Umbilical cord (tissue), 1 donor: ENCODE measurements at regions not wholly inside any gene's neighbourhood (a gene's known extent, or its start where the extent isn't known, plus 50 kb on each side); places are given as distances from the start of the nearest gene placed in this dataset.

Source experiments
- DNase-seq: peaks from one replicate; pipeline ENCODE4 v3.0.0-alpha.2; 2015; ENCODE audit warnings: low spot score

DNA sequence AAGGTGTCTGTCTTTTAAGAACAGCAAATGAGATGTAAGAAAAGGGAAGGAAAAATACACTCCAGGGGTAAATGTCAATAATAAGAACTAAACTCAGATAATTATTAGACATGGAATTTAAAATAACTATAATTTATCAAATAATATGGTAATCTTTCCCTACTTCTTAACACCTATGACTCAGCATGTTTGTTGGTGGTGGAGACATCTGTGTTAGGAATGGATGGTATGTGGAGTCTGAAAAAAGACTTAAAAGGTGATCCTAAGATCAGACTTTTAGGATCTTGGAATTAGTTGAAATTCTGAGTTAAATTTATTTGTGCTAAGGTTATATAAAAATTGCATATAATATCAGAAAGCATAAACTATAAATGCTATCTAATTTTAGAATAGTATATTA, 915.1 kb downstream of the SLITRK5 start:
- DNase-seq = no peak

DNA sequence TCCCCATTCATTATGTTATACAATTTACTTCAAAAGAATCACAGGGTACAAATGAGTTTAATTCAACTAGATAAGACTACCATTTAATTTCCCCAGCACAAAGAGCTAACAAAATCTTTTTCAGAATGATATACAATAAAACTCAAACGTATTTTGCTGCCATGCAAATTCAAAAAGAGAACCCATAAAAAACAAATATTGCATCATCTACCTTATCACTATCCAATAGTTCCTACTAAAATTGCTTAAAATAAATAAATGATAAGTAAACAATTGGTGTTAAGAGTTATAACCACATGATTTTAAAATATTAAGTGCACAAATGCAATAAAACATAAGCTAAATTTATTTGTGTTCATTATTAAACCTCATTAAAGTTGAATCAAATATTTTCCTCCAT, 919.4 kb downstream of the SLITRK5 start:
- no peak for DNase-seq

DNA sequence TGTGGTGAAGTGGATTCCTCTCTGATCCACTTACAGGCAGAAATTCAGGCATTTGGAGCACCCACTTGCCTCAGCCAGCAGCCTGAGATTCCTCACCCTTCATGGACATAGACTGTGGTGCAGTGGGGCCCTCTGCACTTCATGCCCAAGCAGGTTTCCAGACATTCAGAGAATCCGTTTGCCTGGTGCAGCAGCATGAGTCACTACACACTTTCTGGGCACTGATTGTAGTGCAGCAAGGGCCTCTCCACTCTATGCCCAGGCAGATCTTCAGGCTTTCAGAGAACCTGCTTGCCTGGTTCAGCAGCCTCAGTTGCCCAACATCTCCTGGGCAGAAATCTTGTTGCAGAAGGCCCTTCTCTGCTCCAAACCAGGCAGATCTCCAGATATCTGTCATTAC, 920.9 kb downstream of the SLITRK5 start:
- DNase-seq = no peak

DNA sequence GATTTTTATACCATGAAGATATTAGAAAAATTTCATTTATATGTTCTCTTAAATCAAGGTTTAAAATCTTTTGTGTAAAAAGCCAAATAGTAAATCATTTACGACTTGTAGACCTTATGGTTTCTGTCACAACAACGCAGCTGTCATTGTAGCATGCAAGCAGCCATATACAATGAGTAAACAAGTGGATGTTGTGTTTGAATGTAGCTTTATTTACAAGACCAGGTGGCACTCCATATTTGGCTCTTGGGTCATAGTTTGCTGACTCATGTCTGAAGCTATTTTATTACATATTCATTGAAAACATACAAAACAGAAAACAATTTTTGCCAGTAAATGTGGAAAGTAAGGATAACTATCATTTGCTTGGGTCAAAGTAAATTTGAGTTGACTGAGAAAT, 930.8 kb downstream of the SLITRK5 start:
- no peak for DNase-seq

DNA sequence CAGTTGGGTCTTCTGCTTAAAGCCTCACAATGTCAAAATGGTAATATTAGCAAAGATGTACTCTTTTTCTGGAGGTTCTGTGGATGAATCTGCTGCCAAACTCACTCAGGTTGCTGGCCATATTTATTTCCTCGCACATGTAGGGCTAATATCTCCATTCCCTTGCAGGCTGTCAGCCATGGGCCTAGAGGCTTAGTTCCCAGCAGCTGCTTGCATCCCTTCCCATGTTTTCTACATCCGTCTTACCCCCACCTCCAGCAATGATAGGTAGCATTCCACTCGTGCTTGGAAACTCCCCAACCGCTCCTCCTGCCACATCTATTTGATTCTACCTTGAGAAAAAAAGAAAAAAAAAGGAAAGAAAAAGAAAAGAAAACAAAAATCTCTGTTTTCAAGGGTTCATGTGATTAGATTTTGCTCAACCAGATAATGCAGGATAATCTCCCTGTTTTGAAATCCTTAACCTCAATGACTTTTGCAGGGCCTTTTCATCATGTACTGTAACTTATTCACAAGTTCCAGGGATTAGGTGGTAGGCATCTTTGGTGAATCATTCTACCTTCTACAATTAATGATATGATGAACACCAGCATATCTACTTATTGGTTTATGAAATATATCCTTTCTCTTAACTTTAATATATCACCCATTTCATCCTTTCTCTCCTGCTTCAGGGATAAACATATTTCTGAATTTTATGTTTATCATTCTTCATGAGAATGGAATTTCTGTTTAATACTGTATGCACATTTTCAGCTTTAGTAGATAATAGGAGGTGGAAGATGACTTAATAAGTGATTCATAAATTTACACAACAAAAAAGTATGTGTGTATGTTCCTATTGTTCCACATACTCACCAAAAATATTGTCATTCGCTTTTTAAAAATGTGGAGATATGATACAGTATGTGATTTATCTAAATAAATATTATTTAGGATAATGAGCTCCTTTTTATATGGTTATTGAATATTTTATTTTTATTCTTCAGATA, 931.9 kb downstream of the SLITRK5 start:
- no peak for DNase-seq

DNA sequence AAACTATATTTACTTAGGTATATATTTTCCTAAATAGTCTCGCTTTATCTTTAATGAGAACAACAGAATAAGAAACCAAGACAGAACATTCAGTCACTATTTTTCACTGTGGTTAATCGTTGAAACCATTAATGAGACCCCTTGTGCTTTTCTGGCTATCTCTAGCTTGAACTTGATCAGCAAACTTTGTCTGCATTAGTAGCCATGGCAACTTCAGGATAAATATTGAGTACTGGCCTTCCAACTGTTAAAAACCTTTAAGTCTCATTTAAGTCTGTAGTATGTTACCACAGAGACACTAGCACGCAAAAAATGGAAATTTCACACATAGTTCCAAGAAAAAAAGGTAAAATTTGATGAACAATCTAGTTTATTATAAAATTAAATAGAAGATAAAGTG, 946.0 kb downstream of the SLITRK5 start:
- no peak for DNase-seq

DNA sequence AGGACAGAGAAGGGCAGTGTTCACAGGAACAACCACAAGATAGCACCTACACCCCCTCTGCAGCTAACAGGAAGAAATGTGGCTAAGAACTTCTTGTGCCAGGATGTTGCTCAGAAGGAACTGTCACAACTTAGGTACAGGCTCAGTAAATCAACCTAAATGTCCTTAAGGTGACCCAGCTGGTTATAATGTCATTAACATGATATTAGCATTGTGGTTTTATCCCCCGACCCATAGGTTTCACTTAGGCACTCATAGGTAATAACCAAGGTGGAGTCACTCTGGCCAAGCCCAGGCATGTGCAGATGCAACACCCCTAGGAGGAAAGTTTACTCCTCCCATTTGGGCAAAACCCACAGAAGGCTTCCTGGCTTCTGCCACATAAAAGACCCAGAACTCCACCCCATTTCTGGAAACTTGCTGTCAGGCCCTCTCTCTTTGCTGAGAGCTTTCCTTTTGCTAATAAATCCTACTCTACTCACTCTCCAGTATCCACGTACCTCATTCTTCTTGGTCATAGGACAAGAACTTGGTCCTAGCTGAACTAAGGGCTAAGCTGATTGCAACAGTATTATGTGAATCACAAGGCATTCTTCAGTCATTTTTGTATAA, 951.3 kb downstream of the SLITRK5 start:
- no peak for DNase-seq

DNA sequence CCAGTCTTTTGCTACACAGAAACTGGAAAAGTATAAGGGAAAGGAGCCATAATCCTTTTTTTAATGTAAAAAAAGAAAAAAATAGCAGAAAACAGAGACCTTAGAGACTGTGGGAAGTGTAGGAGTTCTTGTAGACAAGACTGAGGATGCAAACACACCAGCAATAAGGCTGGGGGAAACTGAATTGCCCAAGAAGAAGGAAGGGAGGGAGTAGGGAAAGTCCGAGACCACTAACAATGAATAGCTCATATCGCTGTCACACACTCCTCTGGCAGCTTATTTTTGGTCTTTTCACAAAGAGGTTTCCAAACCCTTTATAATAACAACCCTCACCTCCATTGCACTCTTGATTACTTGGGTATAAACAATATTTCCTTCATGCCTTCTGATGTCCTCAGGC, 952.0 kb downstream of the SLITRK5 start:
- DNase-seq = no peak

DNA sequence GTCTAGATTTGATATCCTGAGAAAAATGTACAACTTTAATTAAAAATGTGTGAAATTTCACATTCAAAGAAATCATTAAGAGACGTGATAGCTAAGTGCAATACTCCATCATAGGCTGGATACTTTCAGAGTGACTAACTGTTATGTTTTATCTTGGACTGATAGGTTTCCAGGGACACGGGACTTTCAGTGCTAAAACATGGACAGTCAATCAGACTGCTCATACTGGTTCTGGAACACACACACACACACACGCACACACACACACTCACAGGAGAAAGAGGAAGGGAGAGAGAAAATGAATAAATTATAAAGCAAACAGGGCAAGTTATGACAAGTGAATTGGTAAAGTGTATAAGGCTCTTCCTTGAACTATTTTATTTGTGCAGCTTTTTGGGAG, 955.9 kb downstream of the SLITRK5 start:
- no peak for DNase-seq

DNA sequence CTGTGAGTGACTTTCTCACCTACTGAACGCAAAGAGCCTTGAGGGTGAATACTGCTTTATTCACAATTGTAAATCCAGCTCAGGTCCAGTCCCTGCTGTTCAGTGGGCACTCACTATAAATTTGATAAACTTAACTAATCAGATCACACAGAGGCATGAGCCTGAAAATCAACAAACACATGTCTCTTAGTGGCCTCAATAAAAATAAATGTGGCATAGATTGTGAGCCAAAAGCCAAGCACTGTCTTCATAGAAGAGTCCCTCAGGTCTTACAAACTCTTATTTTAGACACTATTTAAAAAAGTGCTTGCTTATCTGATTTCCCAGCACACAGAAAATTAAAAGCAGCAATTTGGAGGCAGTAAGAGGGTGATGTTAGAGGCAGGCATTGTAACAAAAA, 957.7 kb downstream of the SLITRK5 start:
- no peak for DNase-seq

DNA sequence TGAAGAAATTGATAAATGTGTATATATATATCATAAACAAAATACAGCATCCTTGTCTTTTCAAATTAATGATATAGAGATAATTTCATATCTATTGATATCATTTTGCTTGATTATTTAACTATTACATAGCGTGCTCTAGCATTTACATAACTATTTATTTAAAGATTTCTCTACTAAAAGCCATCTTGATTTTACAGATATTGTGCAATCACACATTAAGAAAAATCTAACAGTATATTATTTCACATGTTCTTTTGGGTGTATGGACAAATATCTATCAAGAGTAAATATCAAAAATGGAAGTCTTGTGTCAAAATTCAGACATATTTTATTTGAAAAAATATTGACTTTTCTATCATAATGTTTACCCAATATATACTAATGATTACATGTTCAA, 966.8 kb downstream of the SLITRK5 start:
- no peak for DNase-seq

DNA sequence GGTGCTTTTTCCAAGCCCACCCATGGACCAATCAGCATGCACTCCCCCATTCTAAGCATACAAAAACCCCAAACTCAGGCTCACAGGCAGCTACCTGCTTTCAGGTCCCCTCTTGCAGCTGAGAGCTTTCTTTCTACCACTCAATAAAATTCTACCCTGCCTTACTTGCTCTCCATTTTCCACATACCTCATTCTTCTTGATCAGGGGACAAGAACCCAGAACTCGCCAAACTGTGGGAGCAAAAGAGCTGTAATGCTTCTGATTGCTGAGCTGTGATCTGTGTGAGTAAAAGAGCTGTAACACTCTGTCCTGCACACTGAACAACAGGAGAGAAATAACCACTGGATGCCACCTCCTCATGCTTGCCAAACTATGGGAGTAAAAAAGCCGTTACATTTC, 972.1 kb downstream of the SLITRK5 start:
- no peak for DNase-seq

DNA sequence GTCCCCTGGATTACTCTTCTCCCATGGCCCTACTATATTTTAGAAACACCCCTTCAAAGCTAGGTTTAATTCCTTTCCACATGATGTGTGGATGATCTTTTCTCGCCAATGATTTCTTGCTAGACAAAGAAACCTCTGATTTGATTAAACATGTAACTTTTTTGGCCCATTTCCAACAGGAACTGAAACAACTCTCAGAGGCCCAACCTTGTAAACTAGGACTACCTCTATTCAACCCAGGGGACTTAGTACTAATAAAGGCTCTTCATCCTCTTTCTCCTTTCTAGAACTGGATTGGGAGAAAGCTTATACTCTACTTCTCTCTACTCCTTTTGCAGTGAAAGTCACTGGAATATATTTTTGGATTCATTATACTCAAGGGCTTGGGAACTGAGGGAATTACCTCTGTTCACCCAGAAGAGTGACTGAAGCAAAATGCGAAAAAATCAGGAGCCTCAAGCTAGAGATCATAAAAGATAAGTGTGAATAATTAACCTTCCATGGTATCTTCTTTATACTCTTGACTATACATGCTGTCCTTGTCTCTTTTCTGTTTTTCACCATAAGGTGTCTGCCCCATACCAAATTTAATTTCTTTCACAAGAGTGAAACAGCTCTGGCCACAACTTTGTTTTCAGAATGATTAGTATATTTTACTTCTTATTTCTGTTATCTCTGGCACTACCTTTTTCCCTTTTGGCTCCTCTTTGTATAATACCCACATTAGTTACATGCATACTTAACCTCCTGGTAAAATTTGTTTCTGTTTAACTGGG, 977.6 kb downstream of the SLITRK5 start:
- DNase-seq = no peak

DNA sequence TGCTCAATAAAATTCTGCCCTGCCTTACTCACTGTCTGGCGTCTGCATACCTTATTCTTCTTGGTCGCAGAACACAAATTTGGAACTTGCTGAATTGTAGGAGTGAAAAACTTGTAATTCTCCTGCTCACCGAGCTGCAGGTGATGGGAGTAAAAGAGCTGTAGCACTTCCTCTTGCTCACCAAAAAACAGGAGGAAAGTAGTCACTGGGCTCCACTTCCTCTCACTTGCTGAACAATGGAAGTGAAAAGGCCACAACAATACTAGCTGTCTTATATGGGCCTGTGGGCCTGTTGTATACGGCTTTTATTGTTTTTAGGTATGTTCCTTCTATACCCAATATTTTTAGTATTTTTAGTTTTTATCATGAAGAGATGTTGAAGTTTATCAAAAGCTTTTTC, 978.7 kb downstream of the SLITRK5 start:
- DNase-seq = no peak

DNA sequence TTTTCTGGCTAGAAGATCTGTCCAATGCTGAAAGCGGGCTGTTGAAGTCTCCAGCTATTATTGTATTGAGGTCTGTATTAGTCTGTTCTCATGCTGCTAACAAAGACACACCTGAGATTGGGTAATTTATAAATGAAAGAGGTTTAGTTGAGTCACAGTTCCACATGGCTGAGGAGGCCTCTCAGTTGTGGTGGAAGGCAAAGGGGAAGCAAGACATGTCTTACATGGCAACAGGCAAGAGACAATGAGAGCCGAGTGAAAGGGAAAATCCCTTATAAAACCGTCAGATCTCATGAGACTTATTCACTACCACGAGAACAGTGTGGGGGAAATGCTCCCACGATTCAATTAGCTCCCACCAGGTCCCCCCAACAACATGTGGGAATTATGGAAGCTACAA, 980.4 kb downstream of the SLITRK5 start:
- DNase-seq = no peak

DNA sequence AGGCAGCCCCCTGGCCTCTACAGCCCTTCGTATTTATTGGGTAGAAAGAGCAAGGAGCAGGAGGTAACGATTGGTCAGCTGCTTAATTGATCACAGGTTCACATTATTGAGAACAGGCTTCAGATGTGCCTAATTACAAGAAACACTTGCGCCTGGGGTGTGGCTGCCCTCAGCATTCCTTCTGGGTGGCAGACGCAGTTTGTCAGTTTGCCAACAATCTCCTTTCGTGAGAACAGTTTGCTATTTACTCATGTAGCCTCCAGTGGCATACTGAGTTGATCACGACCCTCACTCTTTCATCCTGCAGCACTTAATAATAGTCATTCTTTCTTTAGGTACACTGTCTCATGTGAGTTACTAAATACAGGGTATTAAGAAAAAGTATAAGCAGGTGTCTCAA, 985.6 kb downstream of the SLITRK5 start:
- no peak for DNase-seq

DNA sequence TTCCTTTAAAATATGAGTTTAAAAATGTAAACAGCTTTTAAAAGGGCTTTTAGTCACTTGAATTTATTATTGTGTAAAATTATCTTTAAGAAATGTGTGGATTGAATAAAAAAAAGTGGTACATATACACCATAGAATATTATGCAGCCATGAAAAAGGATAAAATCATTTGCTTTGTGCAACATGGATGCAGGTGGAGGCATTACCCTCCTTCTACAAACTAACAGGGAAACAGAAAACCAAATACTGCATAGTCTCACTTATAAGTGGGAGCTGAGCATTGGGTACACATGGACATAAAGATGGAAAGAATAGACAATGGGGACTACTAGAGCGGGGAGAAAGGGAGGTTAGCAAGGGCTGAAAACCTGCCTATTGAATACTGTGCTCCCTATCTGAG, 999.3 kb downstream of the SLITRK5 start:
- no peak for DNase-seq

DNA sequence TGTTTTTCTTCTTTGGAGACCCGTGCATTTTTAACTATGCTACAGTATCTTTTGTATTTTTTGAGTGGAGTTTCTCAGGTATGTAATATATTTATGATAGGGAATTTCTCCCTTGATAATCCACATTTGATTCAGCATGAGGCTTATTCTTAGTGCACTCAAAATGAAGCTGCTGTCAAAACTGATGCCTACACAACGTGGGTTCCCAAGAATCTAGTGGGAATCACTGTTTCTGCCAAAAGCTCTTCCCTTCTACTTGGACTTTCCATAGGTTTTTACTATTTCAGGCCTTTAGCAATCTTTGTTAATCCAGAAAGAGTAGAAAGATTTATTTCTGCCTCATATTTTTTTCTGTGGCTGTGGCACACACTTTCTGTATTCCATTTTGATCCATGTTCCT, 1003.7 kb downstream of the SLITRK5 start:
- no peak for DNase-seq

DNA sequence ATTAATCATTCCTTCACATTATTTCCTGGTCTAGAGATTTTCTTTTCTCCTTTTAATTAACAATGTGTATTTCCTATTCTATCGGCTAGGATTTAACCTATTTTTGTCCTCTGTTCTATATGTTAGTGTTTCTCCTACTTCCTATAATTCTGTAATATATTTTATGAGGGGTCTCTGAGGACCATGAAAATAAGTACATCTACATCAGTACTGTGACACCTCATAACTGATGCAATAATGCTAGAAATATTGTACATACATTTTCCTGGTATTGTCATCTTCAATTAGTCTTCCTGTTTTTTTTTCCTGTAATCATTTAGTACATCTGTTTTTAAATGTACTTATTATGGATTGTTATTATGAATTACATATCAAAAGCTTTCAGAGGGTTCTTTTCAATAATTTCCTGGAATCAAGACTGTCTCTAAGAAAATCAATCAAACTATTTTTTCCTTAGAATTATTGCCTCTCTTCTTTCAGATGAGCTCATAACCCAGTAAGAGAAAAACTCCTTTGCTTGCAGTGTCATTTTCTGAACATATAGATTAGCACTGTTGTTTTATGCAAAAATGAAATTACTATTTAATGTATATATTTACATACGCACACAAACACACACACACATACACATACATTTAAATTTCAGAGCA, 1004.3 kb downstream of the SLITRK5 start:
- DNase-seq = no peak

DNA sequence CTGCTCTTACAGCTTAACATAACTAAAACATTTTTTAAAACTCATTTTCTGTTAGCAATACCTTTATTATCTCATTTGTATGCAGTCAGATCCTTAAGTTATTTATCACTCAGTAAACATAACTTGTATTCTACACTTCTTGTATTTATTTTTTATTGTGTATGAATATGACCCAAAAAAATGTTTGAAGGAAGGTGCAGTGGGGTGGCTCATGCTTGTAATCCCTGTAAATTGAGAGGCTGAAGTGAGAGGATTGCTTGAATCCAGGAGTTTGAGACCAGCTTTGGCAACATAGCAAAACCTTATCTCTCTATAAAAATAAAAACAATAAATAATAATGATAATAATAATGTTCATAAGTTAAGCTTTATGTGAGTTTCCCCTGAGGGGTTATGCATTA, 1004.8 kb downstream of the SLITRK5 start:
- no peak for DNase-seq

DNA sequence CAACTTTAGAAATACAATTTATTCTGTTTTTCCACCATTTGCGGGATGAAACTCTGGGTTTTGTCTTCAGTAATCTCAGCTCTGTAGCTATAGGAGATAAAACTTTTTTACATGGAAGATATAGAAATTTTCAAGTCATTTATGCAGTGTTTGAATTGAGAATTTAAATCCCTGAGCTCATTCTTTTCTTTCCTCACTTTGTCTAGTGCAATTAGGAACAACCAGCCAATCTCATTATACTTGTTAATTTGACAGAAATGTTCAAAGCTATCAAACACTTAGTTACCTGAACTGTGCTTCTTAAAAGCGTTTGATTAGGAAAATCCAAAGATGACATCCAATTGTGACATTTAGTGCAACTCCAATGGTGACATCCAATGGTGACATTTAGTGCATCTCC, 1014.3 kb downstream of the SLITRK5 start:
- DNase-seq = no peak

DNA sequence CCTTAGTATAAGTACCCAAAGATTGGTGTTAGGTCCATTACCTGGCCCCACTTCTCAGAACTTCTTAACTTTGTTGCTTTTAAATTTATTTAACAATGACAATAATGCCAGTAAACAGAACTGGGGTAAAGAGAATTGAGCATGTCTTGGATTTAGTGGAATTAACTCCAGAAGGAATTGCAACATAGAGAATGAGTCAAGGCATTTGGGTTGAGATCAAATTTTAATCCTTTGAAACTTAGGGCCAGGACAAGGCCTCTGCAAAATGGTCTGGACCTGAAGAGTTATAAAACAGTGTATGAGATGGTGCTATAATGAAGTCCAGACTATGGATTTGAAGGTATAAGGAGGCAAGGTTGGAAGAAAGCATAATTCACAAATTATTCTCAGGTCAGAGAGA, 1030.4 kb downstream of the SLITRK5 start:
- peak; percentile 77 for DNase-seq
